Testis (tissue), 2 donors: ENCODE measurements at regions not wholly inside any gene's neighbourhood (a gene's known extent, or its start where the extent isn't known, plus 50 kb on each side); places are given as distances from the start of the nearest gene placed in this dataset.

Experiments used
- POLR2A ChIP-seq: fragments of 450-650 bp; IDR thresholded peaks from one replicate; pipeline ENCODE4 v1.6.1; 2017; ENCODE audit warnings: antibody characterized with exemption, mild to moderate bottlenecking, moderate library complexity
- TF ChIP-seq, protein P1 (sequence below), 3 experiments: fragments of 450-650 bp in 2 of 3; fragments of 200-600 bp in 1 of 3; sonication (generic) in 1 of 3; IDR thresholded peaks; one replicate each; pipeline ENCODE4 v1.5.1; 2016 to 2019; ENCODE audit warnings: antibody characterized with exemption in 3 of 3, mild to moderate bottlenecking in 2 of 3, moderate library complexity in 1 of 3

DNA sequence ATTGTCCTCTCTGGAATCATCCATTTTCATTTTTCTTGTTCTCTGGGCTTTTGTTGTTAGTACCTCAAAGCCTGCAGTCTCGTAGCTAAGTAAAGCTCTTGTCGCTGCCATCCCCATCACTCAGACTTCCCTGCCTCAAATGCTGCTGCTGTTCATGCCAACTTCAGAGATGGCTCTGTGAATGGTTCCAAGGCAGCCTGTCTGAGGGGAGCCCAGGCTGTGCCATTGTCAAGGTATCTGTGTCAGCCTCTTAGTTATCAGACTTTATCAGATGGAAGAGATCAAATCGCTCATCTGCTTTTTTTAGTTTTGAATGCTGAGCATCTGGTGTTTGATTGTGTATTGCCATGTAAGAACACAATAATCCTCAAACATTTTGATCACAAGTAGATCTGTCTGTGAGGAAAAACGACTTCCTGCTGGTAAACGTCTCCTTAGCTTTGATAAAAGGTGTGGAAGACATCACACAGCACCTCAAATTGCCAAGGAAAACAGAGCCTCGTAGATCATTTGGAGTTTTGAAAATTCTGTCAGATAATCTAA lies 304.2 kb upstream of the ZC3H12C start:
- TF ChIP-seq, protein P1, sequence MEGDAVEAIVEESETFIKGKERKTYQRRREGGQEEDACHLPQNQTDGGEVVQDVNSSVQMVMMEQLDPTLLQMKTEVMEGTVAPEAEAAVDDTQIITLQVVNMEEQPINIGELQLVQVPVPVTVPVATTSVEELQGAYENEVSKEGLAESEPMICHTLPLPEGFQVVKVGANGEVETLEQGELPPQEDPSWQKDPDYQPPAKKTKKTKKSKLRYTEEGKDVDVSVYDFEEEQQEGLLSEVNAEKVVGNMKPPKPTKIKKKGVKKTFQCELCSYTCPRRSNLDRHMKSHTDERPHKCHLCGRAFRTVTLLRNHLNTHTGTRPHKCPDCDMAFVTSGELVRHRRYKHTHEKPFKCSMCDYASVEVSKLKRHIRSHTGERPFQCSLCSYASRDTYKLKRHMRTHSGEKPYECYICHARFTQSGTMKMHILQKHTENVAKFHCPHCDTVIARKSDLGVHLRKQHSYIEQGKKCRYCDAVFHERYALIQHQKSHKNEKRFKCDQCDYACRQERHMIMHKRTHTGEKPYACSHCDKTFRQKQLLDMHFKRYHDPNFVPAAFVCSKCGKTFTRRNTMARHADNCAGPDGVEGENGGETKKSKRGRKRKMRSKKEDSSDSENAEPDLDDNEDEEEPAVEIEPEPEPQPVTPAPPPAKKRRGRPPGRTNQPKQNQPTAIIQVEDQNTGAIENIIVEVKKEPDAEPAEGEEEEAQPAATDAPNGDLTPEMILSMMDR (IDR thresholded peaks at IDR 0.05): no peak
- TF ChIP-seq POLR2A: no peak
